CD14-positive monocyte (primary cell): ENCODE measurements at regions not wholly inside any gene's neighbourhood (a gene's known extent, or its start where the extent isn't known, plus 50 kb on each side); places are given as distances from the start of the nearest gene placed in this dataset.

Source experiments
- DNase-seq, 3 donors: peaks; one replicate each; pipeline ENCODE4 v3.0.0-alpha.2; 2011 to 2022
- H2AFZ ChIP-seq: 2 replicates; pipeline ENCODE4 v1.6.0; 2012; ENCODE audit warnings: mild to moderate bottlenecking, low read depth, low read length, inconsistent platforms; ENCODE audit not compliant: insufficient read depth, poor library complexity, severe bottlenecking
- H3K27ac ChIP-seq, 2 donors: 1 replicate in 1 of 2; 2 replicates in 1 of 2; pipeline ENCODE4 v1.5.1; 2012 to 2013; ENCODE audit warnings: low read length in 2 of 2, control low read depth in 1 of 2, inconsistent platforms in 1 of 2, low read depth in 1 of 2, mild to moderate bottlenecking in 1 of 2
- H3K27me3 ChIP-seq, 2 donors: one replicate each; pipeline versions ENCODE4 v1.6.0 to v1.6.1; 2011 to 2013; ENCODE audit warnings: low read length in 2 of 2; ENCODE audit not compliant: control insufficient read depth in 2 of 2, insufficient read depth in 2 of 2
- H3K36me3 ChIP-seq, 2 donors: replicated peaks in 1 of 2; 1 replicate in 1 of 2; 2 replicates in 1 of 2; pipeline versions ENCODE4 v1.5.1 to v1.6.1; 2012 to 2013; ENCODE audit warnings: low read length in 2 of 2, control low read depth in 1 of 2, inconsistent platforms in 1 of 2, mild to moderate bottlenecking in 1 of 2; ENCODE audit not compliant: insufficient read depth in 2 of 2, control insufficient read depth in 1 of 2
- H3K4me1 ChIP-seq, 2 donors: 1 replicate in 1 of 2; 2 replicates in 1 of 2; pipeline versions ENCODE4 v1.5.1 to v1.6.1; 2012 to 2013; ENCODE audit warnings: low read length in 2 of 2, control low read depth in 1 of 2, inconsistent platforms in 1 of 2, mild to moderate bottlenecking in 1 of 2, moderate library complexity in 1 of 2; ENCODE audit not compliant: insufficient read depth in 2 of 2, control insufficient read depth in 1 of 2
- H3K4me2 ChIP-seq: replicated peaks from 2 replicates; pipeline ENCODE3; 2012; ENCODE audit warnings: low read length, moderate library complexity, mild to moderate bottlenecking; ENCODE audit not compliant: poor library complexity, severe bottlenecking; ENCODE audit errors: extremely low read depth
- H3K4me3 ChIP-seq, 3 experiments: fragments of 200-600 bp in 1 of 3; sonication (generic) in 1 of 3; replicated peaks in 1 of 3; 1 replicate in 2 of 3; 2 replicates in 1 of 3; pipeline ENCODE4 v1.5.1; 2011 to 2013; ENCODE audit warnings: low read length in 3 of 3, mild to moderate bottlenecking in 3 of 3, control low read depth in 2 of 3, low read depth in 2 of 3, inconsistent platforms in 1 of 3, moderate library complexity in 1 of 3
- H3K79me2 ChIP-seq: 2 replicates; pipeline ENCODE4 v1.6.0; 2012; ENCODE audit warnings: mild to moderate bottlenecking, control low read depth, inconsistent platforms, low read length, moderate library complexity; ENCODE audit not compliant: insufficient read depth
- H3K9ac ChIP-seq: 2 replicates; pipeline ENCODE4 v1.6.0; 2017; ENCODE audit warnings: low read length, mild to moderate bottlenecking; ENCODE audit not compliant: insufficient read depth, poor library complexity, severe bottlenecking
- H3K9me3 ChIP-seq, 2 donors: replicated peaks in 1 of 2; 1 replicate in 1 of 2; 2 replicates in 1 of 2; pipeline versions ENCODE4 v1.5.1 to v1.6.1; 2012 to 2013; ENCODE audit warnings: low read length in 2 of 2, control low read depth in 1 of 2; ENCODE audit not compliant: control insufficient read depth in 1 of 2, insufficient read depth in 1 of 2
- H4K20me1 ChIP-seq: 2 replicates; pipeline ENCODE4 v1.6.0; 2012; ENCODE audit warnings: mild to moderate bottlenecking, low read length, control low read depth, moderate library complexity; ENCODE audit not compliant: insufficient read depth
- H3K27ac Mint-ChIP-seq, 7 donors: one replicate each; pipeline ENCODE4 v1.8.0; 2020; ENCODE audit warnings: mild to moderate bottlenecking in 7 of 7, mixed read lengths in 7 of 7, moderate library complexity in 6 of 7, inconsistent platforms in 2 of 7
- H3K27me3 Mint-ChIP-seq, 3 donors: one replicate each; pipeline ENCODE4 v1.8.0; 2021 to 2022; ENCODE audit warnings: low read depth in 3 of 3, mild to moderate bottlenecking in 3 of 3, mixed read lengths in 3 of 3, moderate library complexity in 3 of 3, inconsistent platforms in 1 of 3
- H3K36me3 Mint-ChIP-seq, 2 donors: one replicate each; pipeline ENCODE4 v1.8.0; 2020; ENCODE audit warnings: mixed read lengths in 2 of 2, inconsistent platforms in 1 of 2, mild to moderate bottlenecking in 1 of 2
- H3K4me1 Mint-ChIP-seq: one replicate; pipeline ENCODE4 v1.8.0; 2020; ENCODE audit warnings: mild to moderate bottlenecking, mixed read lengths
- H3K4me3 Mint-ChIP-seq, 2 donors: one replicate each; pipeline ENCODE4 v1.8.0; 2020; ENCODE audit warnings: mild to moderate bottlenecking in 2 of 2, mixed read lengths in 2 of 2, moderate library complexity in 1 of 2
- H3K9me3 Mint-ChIP-seq, 7 donors: one replicate each; pipeline ENCODE4 v1.8.0; 2020 to 2022; ENCODE audit warnings: mixed read lengths in 7 of 7, mild to moderate bottlenecking in 6 of 7, moderate library complexity in 6 of 7, inconsistent platforms in 2 of 7
- CTCF ChIP-seq: fragments of 200-600 bp; IDR thresholded peaks from one replicate; pipeline ENCODE4 v1.8.0; 2022; ENCODE audit warnings: antibody characterized with exemption, mild to moderate bottlenecking
- WGBS: methylation state at CpG from one replicate; pipeline ENCODE4 v1.1.5; 2013; ENCODE audit warnings: missing lambda C conversion rate; ENCODE audit not compliant: insufficient coverage; 5-methylcytosine and 5-hydroxymethylcytosine counted together
- intact Hi-C, 2 donors: fragments of 100-400 bp; cut with micrococcal nuclease; formaldehyde crosslinking; loops; one replicate each; pipeline versions ENCODE4 v1.15.0 to v1.15.1; 2023

GRCh38 chr14:27391331-27391730 is 793.5 kb upstream of the NOVA1 start:
- no peaks in the 10 kb centered on the region for H3K79me2 ChIP-seq
- no peaks in the 10 kb centered on the region for H3K36me3 ChIP-seq
- H3K4me3 ChIP-seq = no peak overlapping the region
- H3K27me3 ChIP-seq = no peaks in the 10 kb centered on the region
- H3K4me1 ChIP-seq = no peaks in the 10 kb centered on the region
- H3K27me3 Mint-ChIP-seq = no peaks in the 10 kb centered on the region
- H3K4me2 ChIP-seq = no peak overlapping the region
- H3K4me3 Mint-ChIP-seq = no peak overlapping the region
- H2AFZ ChIP-seq = no peak overlapping the region
- TF ChIP-seq CTCF = no peak
- WGBS = 67% methylated on average over 1 of the region's 4 CpGs
- H3K27ac ChIP-seq = no peak overlapping the region
- no peak overlapping the region for H3K27ac Mint-ChIP-seq
- H4K20me1 ChIP-seq = no peaks in the 10 kb centered on the region
- H3K9ac ChIP-seq = no peak overlapping the region
- intact Hi-C loops = no loop called here
- H3K36me3 Mint-ChIP-seq = no peaks in the 10 kb centered on the region
- DNase-seq = no peak
- no peaks in the 10 kb centered on the region for H3K4me1 Mint-ChIP-seq
- peaks cover 0 to 2% (median 0%) of the 10 kb centered on the region in 7 donors for H3K9me3 Mint-ChIP-seq
- no peaks in the 10 kb centered on the region for H3K9me3 ChIP-seq

GRCh38 chr14:27392153-27392552 is 794.3 kb upstream of the NOVA1 start:
- Mint-ChIP-seq H3K4me3 (no peak overlapping the region), H3K27me3 (no peaks in the 10 kb centered on the region), H3K36me3 (no peaks in the 10 kb centered on the region), H3K4me1 (no peaks in the 10 kb centered on the region), H3K9me3 (peaks cover 0 to 2% (median 0%) of the 10 kb centered on the region in 7 donors), H3K27ac (no peak overlapping the region)
- no peaks in the 10 kb centered on the region for H4K20me1 ChIP-seq
- WGBS = no CpG with 5 or more reads among the region's 1 CpG
- H2AFZ ChIP-seq = no peak overlapping the region
- TF ChIP-seq CTCF = no peak
- DNase-seq = no peak
- no peaks in the 10 kb centered on the region for H3K9me3 ChIP-seq
- H3K27ac ChIP-seq = no peak overlapping the region
- H3K9ac ChIP-seq = no peak overlapping the region
- no peak overlapping the region for H3K4me2 ChIP-seq
- no peaks in the 10 kb centered on the region for H3K36me3 ChIP-seq
- intact Hi-C loops = no loop called here
- H3K4me1 ChIP-seq = no peaks in the 10 kb centered on the region
- no peaks in the 10 kb centered on the region for H3K27me3 ChIP-seq
- no peak overlapping the region for H3K4me3 ChIP-seq
- H3K79me2 ChIP-seq = no peaks in the 10 kb centered on the region
